Liver (tissue), 8 donors: ENCODE measurements at regions not wholly inside any gene's neighbourhood (a gene's known extent, or its start where the extent isn't known, plus 50 kb on each side); places are given as distances from the start of the nearest gene placed in this dataset.
"Not testable (repeated sequence)": the region's sequence is repeated elsewhere in the genome, so short reads cannot be mapped to it uniquely, and the experiment has no call there.

Experiments
- DNase-seq: peaks from one replicate; pipeline ENCODE4 v3.0.0-alpha.2; 2017; ENCODE audit warnings: low spot score
- H3K27ac ChIP-seq, 2 donors: one replicate each; pipeline ENCODE4 v1.7.0; 2013; ENCODE audit warnings: inconsistent platforms in 2 of 2, low read length in 2 of 2, control low read depth in 1 of 2, low read depth in 1 of 2, mild to moderate bottlenecking in 1 of 2
- H3K27me3 ChIP-seq, 4 donors: one replicate each; pipeline versions ENCODE4 v1.6.1 to v1.7.0; 2013; ENCODE audit warnings: low read length in 3 of 4, inconsistent platforms in 1 of 4, mild to moderate bottlenecking in 1 of 4, moderate library complexity in 1 of 4; ENCODE audit not compliant: control insufficient read depth in 4 of 4, insufficient read depth in 4 of 4
- H3K36me3 ChIP-seq, 4 donors: one replicate each; pipeline versions ENCODE4 v1.6.1 to v1.7.0; 2013; ENCODE audit warnings: low read length in 3 of 4, mild to moderate bottlenecking in 3 of 4, low read depth in 1 of 4, moderate library complexity in 1 of 4; ENCODE audit not compliant: control insufficient read depth in 4 of 4, insufficient read depth in 3 of 4
- H3K4me1 ChIP-seq, 4 donors: one replicate each; pipeline versions ENCODE4 v1.6.1 to v1.7.0; 2013; ENCODE audit warnings: low read length in 3 of 4, mild to moderate bottlenecking in 3 of 4, moderate library complexity in 1 of 4; ENCODE audit not compliant: control insufficient read depth in 4 of 4, insufficient read depth in 4 of 4
- H3K4me3 ChIP-seq, 3 donors: one replicate each; pipeline versions ENCODE4 v1.6.1 to v1.7.0; 2013; ENCODE audit warnings: low read length in 3 of 3, control low read depth in 1 of 3, low read depth in 1 of 3, mild to moderate bottlenecking in 1 of 3
- H3K9ac ChIP-seq, 2 donors: one replicate each; pipeline ENCODE4 v1.7.0; 2013; ENCODE audit warnings: low read length in 2 of 2, mild to moderate bottlenecking in 2 of 2, moderate library complexity in 2 of 2, control low read depth in 1 of 2, low read depth in 1 of 2
- H3K9me3 ChIP-seq, 4 donors: one replicate each; pipeline versions ENCODE4 v1.6.1 to v1.7.0; 2013; ENCODE audit warnings: low read length in 3 of 4; ENCODE audit not compliant: control insufficient read depth in 4 of 4
- EGR1 ChIP-seq, 2 donors: IDR thresholded peaks; 2 replicates each; pipeline ENCODE4 v1.6.1; 2016 to 2018; ENCODE audit warnings: antibody characterized with exemption in 2 of 2, low read depth in 2 of 2
- FOXA1 ChIP-seq: IDR thresholded peaks from 2 replicates; pipeline ENCODE4 v1.6.1; 2016; ENCODE audit warnings: antibody characterized with exemption
- FOXA2 ChIP-seq: IDR thresholded peaks from 2 replicates; pipeline ENCODE4 v1.6.1; 2016; ENCODE audit warnings: antibody characterized with exemption
- GABPA ChIP-seq, 2 donors: IDR thresholded peaks in 1 of 2; conservative IDR thresholded peaks in 1 of 2; 2 replicates each; pipeline ENCODE4 v1.6.1; 2016; ENCODE audit warnings: antibody characterized with exemption in 2 of 2, mild to moderate bottlenecking in 1 of 2, moderate library complexity in 1 of 2
- HNF4A ChIP-seq, 2 donors: conservative IDR thresholded peaks; 2 replicates each; pipeline ENCODE4 v1.6.1; 2016; ENCODE audit warnings: antibody characterized with exemption in 2 of 2, mild to moderate bottlenecking in 2 of 2
- HNF4G ChIP-seq: IDR thresholded peaks from 2 replicates; pipeline ENCODE4 v1.6.1; 2016; ENCODE audit warnings: antibody characterized with exemption
- JUND ChIP-seq, 2 donors: IDR thresholded peaks; 2 replicates each; pipeline ENCODE4 v1.6.1; 2016; ENCODE audit warnings: antibody characterized with exemption in 2 of 2
- MAX ChIP-seq: IDR thresholded peaks from 2 replicates; pipeline ENCODE4 v1.6.1; 2016; ENCODE audit warnings: antibody characterized with exemption
- NR2F2 ChIP-seq: IDR thresholded peaks from 2 replicates; pipeline ENCODE4 v1.6.1; 2016; ENCODE audit warnings: antibody characterized with exemption
- RAD21 ChIP-seq, 2 donors: IDR thresholded peaks; 2 replicates each; pipeline ENCODE4 v1.6.1; 2016; ENCODE audit warnings: antibody characterized with exemption in 2 of 2, mild to moderate bottlenecking in 2 of 2
- RXRA ChIP-seq, 2 donors: IDR thresholded peaks; 2 replicates each; pipeline ENCODE4 v1.6.1; 2017 to 2018; ENCODE audit warnings: antibody characterized with exemption in 2 of 2, mild to moderate bottlenecking in 1 of 2
- SP1 ChIP-seq: IDR thresholded peaks from 2 replicates; pipeline ENCODE4 v1.6.1; 2018; ENCODE audit warnings: antibody characterized with exemption, mild to moderate bottlenecking
- TAF1 ChIP-seq: conservative IDR thresholded peaks from 2 replicates; pipeline ENCODE4 v1.6.1; 2016; ENCODE audit warnings: antibody characterized with exemption, mild to moderate bottlenecking
- YY1 ChIP-seq: IDR thresholded peaks from 2 replicates; pipeline ENCODE4 v1.6.1; 2016; ENCODE audit warnings: antibody characterized with exemption, mild to moderate bottlenecking
- ZBTB33 ChIP-seq: IDR thresholded peaks from 2 replicates; pipeline ENCODE4 v1.6.1; 2016; ENCODE audit warnings: antibody characterized with exemption
- WGBS: extraction: QIAGEN DNeasy Blood & Tissue Kit; methylation state at CpG from one replicate; pipeline ENCODE4 v1.1.7; 2013; 5-methylcytosine and 5-hydroxymethylcytosine counted together
- TF ChIP-seq, protein P1 (sequence below): IDR thresholded peaks from 2 replicates; pipeline ENCODE4 v1.6.1; 2016; ENCODE audit warnings: antibody characterized with exemption
- TF ChIP-seq, protein P2 (sequence below): fragments of 150-350 bp; IDR thresholded peaks from 2 replicates; pipeline ENCODE4 v1.5.1; 2017; ENCODE audit warnings: improper control_type of control experiment, low read depth, low read length; ENCODE audit not compliant: missing input control
- donor health status: healthy.
- donor health status: healthy.
- donor health status: healthy.
- donor health status: healthy.
- donor health status: healthy.

DNA sequence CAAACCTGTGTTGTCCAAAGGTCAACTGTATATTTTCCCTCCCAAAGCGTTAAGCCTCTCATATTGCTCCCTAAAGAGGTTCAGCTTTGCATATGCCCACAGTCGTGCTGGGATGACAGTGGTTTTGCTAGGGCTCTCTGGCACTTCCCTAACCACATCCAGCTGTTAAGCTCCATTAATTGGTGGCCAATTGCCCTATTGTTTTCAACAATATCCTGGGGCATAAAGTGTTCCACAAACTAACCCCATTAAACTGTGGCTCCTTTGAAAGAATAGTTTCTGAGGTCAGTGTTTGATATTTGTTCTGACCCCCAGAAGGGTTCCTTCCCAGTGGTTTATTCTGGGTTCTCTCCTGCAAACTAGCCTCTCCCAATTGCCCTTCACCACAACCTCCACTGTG, 194.5 kb downstream of the HSD17B3 start (continued):
- no peak for TF ChIP-seq GABPA (IDR thresholded peaks at IDR 0.05 in 1 of 2, conservative IDR thresholded peaks at IDR 0.05 in 1 of 2)
- TF ChIP-seq, protein P1, sequence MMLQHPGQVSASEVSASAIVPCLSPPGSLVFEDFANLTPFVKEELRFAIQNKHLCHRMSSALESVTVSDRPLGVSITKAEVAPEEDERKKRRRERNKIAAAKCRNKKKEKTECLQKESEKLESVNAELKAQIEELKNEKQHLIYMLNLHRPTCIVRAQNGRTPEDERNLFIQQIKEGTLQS = no peak
- TF ChIP-seq MAX = no peak

GRCh38 chr9:96100385-96101300, 201.3 kb downstream of the HSD17B3 start:
- Histone ChIP-seq H3K36me3 (no peaks in the 10 kb centered on the region), H3K4me1 (no peaks in the 10 kb centered on the region), H3K27me3 (no peaks in the 10 kb centered on the region), H3K4me3 (no peak overlapping the region), H3K9ac (no peak overlapping the region), H3K9me3 (peaks cover 0 to 6% (median 0%) of the 10 kb centered on the region in 4 donors), H3K27ac (no peak overlapping the region)
- 75% methylated on average over 12 of the region's 12 CpGs for WGBS
- no peak for DNase-seq
- TF ChIP-seq TAF1 = no peak
- TF ChIP-seq NR2F2 = no peak
- TF ChIP-seq MAX = no peak
- TF ChIP-seq YY1 = no peak
- TF ChIP-seq HNF4A (conservative IDR thresholded peaks at IDR 0.05) = no peak
- TF ChIP-seq JUND (IDR thresholded peaks at IDR 0.05) = no peak
- no peak for TF ChIP-seq HNF4G
- TF ChIP-seq FOXA1 = no peak
- TF ChIP-seq, protein P1 = no peak
- TF ChIP-seq ZBTB33 = no peak
- TF ChIP-seq, protein P2, sequence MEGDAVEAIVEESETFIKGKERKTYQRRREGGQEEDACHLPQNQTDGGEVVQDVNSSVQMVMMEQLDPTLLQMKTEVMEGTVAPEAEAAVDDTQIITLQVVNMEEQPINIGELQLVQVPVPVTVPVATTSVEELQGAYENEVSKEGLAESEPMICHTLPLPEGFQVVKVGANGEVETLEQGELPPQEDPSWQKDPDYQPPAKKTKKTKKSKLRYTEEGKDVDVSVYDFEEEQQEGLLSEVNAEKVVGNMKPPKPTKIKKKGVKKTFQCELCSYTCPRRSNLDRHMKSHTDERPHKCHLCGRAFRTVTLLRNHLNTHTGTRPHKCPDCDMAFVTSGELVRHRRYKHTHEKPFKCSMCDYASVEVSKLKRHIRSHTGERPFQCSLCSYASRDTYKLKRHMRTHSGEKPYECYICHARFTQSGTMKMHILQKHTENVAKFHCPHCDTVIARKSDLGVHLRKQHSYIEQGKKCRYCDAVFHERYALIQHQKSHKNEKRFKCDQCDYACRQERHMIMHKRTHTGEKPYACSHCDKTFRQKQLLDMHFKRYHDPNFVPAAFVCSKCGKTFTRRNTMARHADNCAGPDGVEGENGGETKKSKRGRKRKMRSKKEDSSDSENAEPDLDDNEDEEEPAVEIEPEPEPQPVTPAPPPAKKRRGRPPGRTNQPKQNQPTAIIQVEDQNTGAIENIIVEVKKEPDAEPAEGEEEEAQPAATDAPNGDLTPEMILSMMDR = no peak
- TF ChIP-seq FOXA2 = no peak
- no peak for TF ChIP-seq RXRA (IDR thresholded peaks at IDR 0.05)
- no peak for TF ChIP-seq EGR1 (IDR thresholded peaks at IDR 0.05; ENCODE audit: low read depth in 2 of 2)
- TF ChIP-seq RAD21 (IDR thresholded peaks at IDR 0.05) = no peak
- no peak for TF ChIP-seq GABPA (IDR thresholded peaks at IDR 0.05 in 1 of 2, conservative IDR thresholded peaks at IDR 0.05 in 1 of 2)
- no peak for TF ChIP-seq SP1

- H3K9me3 ChIP-seq, H3K27ac ChIP-seq, H3K36me3 ChIP-seq, DNase-seq, H3K27me3 ChIP-seq, H3K4me1 ChIP-seq, H3K9ac ChIP-seq, H3K4me3 ChIP-seq: not testable (repeated sequence)
- 79% methylated on average over 2 of the region's 2 CpGs for WGBS
These were observed 211.3 kb downstream of the HSD17B3 start for GRCh38 chr9:96090630-96091029.
